CD4-positive, alpha-beta T cell treated with Interleukin-17A for 1 hour (primary cell): ENCODE measurements at regions not wholly inside any gene's neighbourhood (a gene's known extent, or its start where the extent isn't known, plus 50 kb on each side); places are given as distances from the start of the nearest gene placed in this dataset.
A peak's percentile ranks its signal among the peaks of the same experiment; 100 is the strongest.
"Not testable (repeated sequence)": the region's sequence is repeated elsewhere in the genome, so short reads cannot be mapped to it uniquely, and the experiment has no call there.

Source experiments
- DNase-seq: peaks from one replicate; pipeline ENCODE4 v3.0.0-alpha.2; 2020

DNA sequence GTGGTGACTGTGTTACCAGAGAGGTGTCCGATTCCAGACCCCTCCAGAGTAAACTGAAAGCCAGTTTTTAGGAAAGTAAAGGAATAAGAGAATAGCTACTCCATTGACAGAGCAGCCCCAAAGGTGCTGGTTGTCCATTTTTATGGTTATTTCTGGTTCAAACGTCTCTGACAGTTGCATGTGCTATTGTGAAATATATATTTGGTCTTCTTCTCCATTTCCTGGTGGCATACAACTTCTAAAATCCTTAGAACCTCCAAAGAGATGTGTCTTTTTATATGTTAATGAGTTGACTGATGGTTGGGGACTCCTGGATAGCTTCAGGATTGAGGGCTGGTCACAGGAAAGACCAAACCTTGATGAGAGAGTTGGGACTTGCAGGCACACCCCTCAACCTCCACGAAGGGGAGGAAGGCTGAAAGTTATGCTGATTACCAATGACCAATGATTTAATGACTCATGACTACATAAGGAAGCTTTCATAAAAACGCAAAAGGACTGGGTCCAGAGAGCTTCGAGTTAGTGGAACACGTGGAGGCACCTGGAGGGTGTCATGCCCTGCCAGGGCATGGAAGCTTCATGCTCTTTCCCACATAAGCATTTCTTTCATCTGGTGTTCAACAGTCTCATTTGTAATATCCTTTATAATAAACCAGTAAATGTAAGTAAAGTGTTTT, 100.7 kb downstream of the SLC16A1 start:
- DNase-seq = no peak

DNA sequence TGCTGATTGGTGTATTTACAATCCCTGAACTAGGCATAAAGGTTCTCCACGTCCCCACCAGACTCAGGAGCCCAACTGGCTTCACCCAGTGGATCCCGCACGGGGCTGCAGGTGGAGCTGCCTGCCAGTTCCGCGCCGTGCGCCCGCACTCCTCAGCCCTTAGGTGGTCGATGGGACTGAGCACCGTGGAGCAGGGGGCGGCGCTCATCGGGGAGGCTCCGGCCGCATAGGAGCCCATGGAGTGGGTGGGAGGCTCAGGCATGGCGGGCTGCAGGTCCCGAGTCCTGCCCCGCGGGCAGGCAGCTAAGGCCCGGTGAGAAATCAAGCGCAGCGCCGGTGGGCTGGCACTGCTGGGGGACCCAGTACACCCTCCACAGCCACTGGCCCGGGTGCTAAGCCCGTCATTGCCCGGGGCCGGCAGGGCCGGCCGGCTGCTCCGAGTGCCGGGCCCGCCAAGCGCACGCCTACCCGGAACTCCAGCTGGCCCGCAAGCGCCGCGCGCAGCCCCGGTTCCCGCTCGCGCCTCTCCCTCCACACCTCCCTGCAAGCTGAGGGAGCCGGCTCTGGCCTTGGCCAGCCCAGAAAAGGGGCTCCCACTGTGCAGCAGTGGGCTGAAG, 101.5 kb downstream of the SLC16A1 start:
- not testable (repeated sequence) for DNase-seq

DNA sequence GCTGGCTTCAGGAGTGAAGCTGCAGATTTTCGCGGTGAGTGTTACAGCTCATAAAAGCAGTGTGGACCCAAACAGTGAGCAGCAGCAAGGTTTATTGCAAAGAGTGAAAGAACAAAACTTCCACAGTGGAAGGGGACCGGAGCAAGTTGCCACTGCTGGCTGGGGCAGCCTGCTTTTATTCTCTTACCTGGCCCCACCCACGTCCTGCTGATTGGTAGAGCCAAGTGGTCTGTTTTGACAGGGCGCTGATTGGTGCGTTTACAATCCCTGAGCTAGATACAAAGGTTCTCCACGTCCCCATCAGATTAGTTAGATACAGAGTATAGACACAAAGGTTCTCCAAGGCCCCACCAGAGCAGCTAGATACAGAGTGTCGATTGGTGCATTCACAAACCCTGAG, 102.1 kb downstream of the SLC16A1 start:
- DNase-seq = not testable (repeated sequence)

DNA sequence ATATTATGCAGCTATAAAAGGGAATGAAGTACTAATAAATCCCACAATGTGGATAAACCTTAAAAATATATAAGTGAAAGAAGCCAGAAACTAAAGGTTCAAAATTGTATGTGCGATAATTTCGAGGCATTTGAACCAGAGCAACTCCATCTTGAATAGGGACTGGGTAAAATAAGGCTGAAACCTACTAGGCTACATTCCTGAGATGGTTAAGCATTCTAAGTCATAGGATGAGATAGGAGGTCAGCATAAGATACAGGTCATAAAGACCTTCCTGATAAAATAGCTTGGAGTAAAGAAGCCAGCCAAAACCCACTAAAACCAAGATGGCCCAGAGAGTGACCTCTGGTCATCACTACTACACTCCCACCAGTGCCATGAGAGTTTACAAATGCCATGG, 103.1 kb downstream of the SLC16A1 start:
- no peak for DNase-seq

DNA sequence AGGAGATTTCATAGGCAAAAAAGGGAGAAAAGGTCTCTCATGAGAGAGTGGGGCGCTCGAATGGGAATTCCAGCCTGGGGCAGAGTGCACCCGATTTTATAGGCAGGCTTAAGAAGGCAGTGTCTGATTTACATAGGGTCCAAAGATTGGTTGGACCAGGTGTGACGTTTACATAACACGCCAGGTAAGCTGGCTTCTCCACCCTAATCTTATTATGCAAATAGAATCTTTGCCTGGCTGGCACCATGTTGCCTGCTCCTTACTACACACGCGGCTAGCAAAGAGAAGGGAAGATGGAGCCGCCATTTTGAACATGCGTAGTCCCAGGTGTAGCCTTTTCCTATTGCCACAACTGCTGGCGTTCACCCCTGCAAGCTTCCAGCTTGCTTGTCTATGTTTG, 103.7 kb downstream of the SLC16A1 start:
- no peak for DNase-seq

DNA sequence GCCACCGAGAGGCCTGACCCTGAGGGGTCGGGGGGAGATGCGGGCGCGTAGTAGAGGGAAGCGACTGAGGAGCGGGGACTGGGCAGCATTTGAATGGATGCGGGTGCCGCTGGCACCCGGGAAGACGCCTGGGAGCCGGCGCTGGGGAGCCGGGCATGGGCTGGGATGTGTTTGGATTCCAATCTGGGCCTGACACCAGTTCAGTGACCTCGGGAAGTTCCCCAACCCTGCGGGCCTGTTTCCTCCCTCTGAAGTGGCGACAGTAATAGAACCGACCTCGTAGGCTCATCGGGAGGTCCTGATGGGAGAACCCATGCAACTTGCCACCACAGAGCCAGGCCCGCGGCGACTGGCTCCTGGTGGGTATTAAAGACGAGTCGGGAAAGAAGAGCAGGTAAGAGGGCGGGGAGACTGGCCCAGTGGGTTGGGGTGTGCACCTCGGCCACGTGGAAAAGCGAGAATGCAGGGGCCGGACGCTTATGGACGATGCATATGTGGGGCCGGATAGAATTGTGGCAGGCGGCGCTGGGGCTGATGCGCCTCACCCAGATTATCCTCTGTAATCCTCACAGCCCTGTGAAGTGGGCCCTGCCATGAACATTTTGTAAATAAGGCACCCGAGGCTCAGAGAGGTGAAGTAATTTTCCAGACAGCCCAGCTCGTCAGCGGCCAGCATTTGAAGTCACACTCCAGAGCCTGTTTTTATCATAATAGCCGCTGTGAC, 105.8 kb downstream of the SLC16A1 start:
- DNase-seq = no peak

DNA sequence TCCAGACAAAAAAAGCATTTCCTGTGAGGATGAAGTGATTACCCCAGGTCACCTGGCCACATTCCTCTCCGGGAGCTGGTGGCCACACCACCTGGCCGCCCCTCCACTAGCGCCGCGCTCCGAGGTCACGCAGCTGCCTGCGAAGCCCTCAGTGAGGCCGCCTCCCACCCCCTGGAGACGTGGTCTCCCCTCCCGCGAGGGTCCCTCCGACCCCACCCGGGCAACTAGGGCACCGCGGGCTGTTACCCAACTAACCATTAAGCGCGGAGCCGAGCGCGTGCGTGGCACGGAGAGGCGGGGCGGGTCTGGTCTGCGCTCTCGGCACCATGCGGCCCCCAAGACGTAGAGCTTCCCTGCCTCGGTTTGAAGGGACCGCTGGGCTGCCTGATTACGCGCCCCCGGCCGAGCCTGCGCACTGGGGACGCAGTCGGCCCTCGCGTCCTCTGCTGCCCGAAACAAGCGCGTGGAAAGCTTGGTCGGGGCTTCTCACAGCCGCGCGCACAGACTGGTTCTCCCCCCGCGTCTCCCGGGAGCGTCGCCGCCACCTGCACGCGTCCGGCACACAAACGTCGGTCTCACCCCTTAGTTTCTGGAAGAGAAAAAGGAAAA, 106.5 kb downstream of the SLC16A1 start:
- no peak for DNase-seq

DNA sequence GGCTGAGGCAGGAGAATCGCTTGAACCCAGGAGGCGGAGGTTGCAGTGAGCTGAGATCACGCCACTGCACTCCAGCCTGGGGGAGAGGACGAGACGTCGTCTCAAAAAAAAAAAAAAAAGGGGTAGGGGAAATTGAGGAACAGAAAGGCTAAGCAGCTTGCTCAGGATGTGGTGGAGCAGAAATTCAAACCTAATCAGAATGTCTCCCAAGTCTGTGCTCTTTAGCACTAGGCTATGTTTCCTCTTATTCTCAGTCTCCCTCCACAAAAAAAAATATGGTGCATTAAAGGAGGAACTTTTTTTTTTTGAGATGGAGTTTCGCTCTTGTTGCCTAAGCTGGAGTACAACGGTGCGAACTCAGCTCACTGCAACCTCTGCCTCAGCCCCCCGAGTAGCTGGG, 114.2 kb downstream of the SLC16A1 start:
- no peak for DNase-seq

DNA sequence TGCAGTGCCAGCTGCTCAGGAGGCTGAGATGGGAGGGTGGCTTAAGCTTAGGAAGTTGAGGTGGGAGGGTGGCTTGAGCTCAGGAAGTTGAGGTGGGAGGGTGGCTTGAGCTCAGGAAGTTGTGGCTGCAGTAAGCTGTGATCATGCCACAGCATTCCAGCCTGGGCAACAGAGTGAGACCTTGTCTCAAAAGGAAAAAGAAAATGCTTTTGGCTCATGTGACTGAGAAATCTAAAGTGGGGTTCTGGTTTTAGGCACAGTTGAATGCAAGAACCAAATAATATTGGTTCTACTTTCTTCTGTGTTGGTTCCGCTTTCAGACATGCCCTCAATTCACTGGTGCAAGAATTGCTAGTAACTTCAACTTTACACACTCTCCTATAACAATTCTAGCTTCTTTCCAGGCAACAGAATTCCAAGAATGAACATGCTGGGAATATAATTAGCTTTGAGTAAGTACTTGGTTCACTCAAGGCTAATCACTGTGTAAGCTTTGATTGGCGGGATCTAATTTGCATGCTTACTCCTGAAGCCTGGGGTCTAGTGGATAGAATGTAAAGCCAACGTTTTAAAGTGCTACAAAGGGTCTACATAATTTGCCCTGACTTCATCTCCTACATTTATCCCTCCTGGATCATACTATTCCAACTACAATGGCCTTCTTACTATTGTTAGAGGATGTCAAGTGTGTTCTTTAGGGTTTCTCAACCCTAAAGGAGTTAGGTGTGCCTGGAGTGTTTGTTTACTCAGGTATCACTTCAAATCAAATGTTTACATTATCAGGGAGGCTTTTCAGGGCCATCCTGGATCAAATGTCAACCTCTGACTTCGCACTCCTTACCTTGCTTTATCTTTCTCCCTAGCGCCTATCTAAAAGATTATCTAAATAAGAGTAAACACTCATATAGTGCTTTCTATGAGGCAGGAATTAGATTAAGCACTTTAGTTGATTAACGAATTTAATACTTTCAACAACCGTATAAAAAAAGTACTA, 115.1 kb downstream of the SLC16A1 start:
- peak; percentile 3 for DNase-seq

DNA sequence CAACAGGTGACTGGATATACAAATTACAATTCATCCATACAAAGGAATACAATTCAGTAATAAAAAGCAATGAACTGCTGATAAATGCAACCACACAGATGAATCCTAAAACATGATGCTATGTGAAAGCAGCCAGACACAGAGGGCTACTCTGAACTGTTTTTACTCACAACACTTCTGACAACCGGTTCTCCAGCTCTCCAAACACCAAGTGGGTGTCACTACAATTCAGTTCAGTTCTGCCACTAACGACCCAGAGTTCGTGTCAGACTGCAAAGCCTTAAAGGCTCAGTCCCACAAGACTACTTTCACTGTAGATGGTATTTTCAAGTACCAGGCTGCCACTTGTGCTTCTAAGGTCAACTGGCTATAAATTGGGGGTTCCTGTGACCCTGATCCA, 119.4 kb downstream of the SLC16A1 start:
- DNase-seq = no peak

DNA sequence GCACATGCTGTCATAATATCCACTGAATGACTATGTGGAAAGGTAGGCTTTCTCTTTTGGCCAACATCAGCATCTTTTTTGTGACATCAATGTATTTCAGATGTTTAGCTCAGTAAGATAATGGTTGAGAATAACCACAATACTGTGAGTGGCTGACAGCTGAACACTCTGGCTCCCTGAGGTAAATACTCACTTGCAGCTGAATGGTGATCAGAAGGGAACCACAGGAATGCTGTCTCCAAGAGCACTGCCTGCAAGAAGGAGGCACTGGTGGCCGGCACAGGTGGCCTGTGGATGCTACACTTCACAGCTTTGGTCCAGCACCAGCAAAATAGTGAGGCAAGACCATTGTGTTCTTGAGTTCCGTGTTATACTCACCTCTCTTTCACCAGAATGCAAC, 118.7 kb upstream of the PPM1J start:
- DNase-seq = no peak

DNA sequence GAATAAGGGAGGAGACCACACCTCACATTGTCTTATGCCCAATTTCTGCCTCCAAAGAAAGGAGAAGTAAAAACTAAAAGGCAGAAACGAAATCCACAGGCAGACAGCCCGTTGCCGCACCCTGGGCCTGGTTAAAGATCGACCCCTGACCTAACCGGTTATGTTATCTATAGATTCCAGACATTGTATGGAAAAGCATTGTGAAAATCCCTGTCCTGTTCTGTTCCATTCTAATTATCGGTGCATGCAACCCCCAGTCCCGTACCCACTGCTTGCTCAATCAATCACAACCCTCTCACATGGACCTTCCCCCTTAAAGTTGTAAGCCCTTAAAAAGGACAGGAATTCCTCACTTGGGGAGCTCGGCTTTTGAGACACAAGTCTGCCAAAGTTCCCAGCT, 117.1 kb upstream of the PPM1J start:
- not testable (repeated sequence) for DNase-seq

DNA sequence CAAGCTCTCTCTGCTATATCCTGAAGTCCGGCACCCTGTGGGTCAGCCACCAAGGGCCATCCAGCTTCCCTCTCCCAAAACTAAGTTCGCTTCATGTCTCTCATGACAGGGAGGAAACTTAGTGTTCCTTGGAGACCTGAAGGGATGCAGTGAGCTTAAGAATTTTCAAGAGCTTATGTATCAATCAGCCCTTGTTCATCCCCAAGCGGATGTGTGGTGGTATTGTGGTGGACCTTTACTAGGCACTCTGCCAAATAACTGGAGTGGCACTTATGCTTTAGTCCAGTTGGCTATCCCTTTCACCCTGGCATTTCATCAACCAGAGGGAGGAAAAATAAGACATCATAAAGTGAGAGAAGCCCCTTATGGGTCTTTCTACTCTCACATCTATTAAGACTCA, 114.6 kb upstream of the PPM1J start:
- DNase-seq = not testable (repeated sequence)

DNA sequence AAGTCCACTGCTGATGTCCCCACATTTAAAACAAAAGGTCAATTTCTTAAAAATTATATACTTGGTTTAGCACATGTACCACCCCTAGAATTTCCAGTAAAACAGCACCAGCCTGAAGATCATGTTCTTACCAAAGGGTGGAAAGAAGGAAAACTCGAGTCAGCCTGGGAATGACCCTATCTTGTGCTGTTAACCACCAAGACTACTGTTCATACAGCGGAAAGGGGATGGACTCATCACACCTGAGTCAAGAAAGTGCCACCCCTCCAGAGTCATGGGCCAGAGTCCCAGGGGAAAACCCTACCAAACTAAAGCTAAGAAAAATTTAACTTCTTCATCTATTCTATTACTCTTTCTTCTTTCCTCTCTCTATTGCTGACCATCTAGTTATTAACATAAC, 113.6 kb upstream of the PPM1J start:
- no peak for DNase-seq

DNA sequence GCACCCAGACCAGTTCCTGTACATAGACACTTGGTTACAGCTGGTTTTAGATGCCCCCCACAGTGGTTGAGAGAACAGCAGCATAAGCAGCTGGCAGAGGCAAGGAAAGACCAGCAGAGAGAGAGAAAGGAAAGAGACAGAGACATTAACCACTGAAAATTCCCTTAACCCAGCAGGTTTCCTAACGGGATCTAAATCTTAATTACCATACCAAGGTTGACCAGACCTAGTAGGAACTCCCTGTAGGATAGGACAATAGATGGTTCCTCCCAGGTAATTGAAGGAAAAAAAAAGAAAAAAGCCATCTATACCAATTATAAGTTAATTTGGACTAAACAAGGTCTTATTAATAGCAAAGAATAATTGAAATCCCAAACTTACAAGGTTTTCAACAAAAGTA, 112.3 kb upstream of the PPM1J start:
- not testable (repeated sequence) for DNase-seq

DNA sequence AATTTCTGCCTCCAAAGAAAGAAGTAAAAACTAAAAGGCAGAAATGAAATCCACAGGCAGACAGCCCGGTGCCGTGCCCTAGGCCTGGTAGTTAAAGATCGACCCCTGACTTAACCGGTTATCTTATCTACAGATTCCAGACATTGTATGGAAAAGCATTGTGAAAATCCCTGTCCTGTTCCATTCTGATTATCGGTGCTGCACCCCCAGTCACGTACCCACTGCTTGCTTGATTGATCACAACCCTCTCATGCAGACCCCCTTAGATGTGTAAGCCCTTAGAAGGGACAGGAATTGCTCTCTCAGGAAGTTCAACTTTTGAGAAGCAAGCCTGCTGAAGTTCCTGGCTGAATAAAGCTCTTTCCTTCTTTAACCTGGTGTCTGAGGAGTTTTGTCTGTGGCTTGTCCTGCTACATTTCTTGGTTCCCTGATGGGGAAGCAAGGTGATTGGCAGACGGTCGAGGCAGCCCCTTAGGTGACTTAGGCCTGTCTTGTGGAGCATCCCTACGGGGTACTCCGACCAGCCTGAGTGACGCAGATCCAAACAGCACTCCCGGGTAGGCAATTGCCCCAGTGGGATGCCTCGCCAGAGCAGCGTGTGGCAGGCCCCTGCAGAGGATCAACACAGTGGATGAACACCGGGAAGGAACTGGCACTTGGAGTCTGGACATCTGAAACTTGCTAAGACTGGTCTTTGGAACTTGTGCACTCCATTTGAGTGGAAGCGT, 111.2 kb upstream of the PPM1J start:
- DNase-seq = no peak

DNA sequence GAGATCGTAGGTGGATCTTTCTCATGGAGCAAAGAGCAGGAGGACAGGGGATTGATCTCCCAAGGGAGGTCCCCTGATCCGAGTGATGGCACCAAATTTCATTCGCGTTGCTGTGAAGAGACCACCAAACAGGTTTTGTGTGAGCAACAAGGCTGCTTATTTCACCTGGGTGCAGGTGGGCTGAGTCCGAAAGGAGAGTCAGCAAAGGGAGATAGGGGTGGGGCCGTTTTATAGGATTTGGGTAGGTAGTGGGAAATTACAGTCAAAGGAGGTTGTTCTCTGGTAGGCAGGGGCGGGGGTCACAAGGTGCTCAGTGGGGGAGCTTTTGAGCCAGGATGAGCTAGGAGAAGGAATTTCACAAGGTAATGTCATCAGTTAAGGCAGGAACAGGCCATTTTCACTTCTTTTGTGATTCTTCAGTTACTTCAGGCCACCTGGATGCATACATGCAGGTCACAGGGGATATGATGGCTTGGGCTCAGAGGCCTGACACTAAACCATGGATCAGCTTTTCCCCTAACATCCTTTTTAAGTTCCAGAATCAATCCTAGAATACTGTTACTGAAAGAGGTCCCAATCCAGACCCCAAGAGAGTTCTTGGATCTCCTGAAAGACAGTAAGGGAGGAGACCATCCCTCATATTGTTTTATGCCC, 110.6 kb upstream of the PPM1J start:
- not testable (repeated sequence) for DNase-seq

DNA sequence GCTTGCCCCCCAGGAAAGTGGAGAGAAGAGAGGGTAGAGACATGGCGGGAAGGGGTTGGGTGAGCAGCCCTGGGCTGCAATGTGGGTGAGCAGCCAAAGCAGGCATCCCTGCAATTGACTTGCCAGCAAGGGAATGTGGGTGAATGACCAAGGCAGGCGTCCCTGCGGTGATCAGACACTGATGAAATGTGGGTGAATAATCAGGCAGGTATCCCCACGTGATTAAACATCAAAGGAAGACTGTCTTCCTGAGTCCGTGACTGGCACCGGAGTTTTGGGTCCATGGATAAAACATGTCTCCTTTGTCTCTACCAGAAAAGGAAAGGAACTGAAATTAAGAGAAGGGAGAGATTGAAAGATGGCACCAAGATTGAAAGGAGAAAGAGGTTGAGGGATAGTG, 109.9 kb upstream of the PPM1J start:
- not testable (repeated sequence) for DNase-seq

DNA sequence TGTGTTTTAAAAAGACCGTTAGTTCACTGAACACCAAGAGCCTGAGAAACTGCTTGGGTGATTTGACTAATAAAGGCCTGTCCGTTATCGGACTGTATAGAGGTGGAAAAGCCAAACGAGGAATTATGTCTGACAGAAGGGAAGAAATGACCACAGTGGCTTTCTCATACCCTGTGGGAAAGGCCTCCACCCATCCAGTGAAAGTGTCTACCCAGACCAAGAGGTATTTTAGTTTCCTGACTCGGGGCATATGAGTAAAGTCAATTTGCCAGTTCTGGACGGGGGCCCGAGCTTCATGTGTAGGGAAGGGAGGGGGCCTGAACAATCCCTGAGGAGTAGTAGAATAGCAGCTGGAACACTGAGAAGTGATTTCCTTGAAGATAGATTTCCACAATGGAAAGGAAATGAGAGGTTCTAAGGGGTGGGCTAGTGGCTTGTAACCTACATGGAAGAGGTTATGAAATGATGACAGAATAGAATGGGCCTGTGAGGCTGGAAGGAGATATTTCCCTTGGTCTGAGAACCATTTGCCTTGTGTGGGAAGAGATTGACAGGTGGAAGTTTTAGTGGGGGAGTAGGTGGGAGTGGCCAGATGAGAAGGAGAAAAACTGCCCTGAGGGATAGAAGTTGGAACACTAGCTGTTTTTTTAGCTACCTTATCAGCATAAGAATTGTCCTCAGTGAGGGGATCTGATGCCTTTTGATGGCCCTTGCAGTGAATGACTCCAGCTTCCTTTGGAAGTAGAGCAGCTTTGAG, 106.4 kb upstream of the PPM1J start:
- DNase-seq = not testable (repeated sequence)

DNA sequence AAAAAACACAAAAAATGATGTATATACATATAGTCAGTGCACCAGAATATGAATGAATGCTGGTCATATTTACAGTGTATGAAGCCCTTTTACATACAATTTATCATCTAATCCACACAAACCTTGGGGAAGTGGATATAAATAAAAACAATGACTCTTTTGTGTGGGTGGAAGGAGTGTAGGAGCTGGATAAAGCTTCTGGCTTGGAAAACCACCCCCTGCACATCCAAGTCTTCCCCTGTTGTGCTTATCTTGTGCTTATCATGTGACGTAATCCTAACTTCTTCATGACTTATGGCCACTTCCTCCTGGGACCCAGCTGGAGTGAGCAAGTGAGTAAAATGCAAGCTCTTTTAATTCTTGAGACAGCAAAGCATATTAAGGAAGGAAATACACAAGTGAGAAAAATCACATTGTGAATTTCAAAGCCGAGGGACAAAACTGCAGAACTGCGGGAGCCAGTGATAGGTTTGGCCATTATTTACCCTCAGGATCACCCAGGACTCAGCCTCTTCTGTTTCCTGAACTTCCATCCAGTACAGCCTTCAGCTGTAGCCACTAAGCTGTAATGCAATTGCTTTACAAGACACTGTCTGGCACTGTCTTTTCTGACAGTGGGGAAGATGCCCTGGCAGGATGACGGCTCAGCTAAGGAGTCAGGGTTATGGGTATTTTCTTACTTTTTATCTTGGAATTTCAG, 104.0 kb upstream of the PPM1J start:
- DNase-seq = peak; percentile 3
